ENCODE measurements at regions not wholly inside any gene's neighbourhood (a gene's known extent, or its start where the extent isn't known, plus 50 kb on each side); places are given as distances from the start of the nearest gene placed in this dataset.

DNA sequence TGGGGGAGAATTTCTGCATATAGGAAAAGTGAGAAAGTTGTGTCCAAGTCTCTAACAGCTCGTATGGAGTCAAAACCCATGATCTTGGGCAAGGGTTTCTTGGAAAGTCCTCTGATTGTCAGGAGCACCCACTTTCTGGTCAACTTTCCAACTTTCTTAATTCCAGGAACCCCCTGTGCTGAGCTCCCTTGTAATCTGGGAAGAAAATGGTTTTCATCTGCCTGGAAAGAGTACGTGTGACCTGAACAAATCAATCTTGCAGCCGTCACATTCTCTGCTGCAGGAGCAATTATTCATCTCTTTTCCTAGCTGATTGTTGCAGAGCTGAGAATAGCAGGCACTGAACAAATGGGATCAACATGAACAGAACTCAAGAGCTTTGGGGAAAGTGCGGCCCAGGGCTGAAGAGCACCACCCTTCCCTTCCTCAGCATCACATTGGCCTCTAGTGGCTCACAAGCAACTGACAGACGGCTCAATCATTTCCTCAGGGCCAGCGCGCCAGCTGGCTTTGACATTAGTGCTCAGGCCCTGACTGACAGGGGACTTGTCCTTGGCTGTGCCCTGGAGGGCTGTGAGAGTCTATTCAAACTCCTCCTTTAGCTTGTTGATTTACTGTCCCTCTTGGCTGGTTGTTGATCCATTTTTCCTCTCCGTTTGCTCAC lies 295.2 kb downstream of the HLX start:
- Histone ChIP-seq H3K4me2 (no peak overlapping the region), H2AFZ (ENCODE audit: low read depth) (no peak overlapping the region)
- no peak for DNase-seq

DNA sequence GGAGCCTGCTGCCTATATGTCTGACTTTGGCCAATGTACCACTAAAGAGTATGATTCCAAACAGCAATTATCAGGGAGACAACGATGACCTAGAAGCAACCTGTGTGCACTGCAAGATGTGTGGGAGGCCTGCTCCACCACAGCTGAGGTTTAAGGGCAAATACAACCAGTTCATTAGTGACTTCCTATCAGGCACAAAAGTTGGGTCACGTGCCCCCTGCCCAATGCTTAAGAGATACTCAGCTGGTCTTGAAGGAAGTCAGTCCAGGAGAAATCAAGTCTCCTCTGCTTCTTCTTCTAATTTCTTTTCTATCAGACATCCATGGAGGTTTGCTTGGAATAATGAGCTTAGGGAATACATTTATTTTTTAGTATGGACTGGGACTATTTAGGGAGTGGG lies 296.0 kb downstream of the HLX start:
- Histone ChIP-seq H3K9me2 (no peaks in the 10 kb centered on the region), H3K4me3 (ENCODE audit: low read depth in 2 of 2, low read length in 1 of 2) (no peak overlapping the region), H3K4me2 (no peak overlapping the region), H3F3A (replicated peaks; ENCODE audit: insufficient read depth) (no peaks in the 10 kb centered on the region), H3K9me3 (0 out of 2 replicates have a peak, but pooled peaks cover 5% of the 10 kb centered on the region), H2AFZ (ENCODE audit: low read depth) (no peak overlapping the region), H3K79me2 (ENCODE audit: insufficient read depth) (no peaks in the 10 kb centered on the region), H4K20me1 (ENCODE audit: insufficient read depth) (no peaks in the 10 kb centered on the region), H3K36me3 (replicated peaks in 1 of 2; ENCODE audit: control insufficient read depth in 1 of 2, insufficient read depth in 2 of 2, low read length in 1 of 2) (no peaks in the 10 kb centered on the region), H3K27me3 (ENCODE audit: insufficient read depth) (no peaks in the 10 kb centered on the region), H3K27ac (ENCODE audit: low read depth in 2 of 2, low read length in 1 of 2) (no peak overlapping the region), H3K4me1 (ENCODE audit: control insufficient read depth in 1 of 2, insufficient read depth in 2 of 2, low read depth in 1 of 2, low read length in 1 of 2) (peaks cover 0 to 3% of the 10 kb centered on the region in 2 experiments; a peak in 2 of 4 replicates), H3K9ac (no peak overlapping the region)
- WGBS (ENCODE audit: low lambda C conversion rate) = 76% methylated on average over 2 of the region's 2 CpGs
- TF ChIP-seq EZH2phosphoT487 (IDR thresholded peaks at IDR 0.05; ENCODE audit: borderline replicate concordance, low read depth) (no peak), SMC3 (IDR thresholded peaks at IDR 0.05; ENCODE audit: low read depth, low read length) (no peak), FOXM1 (IDR thresholded peaks at IDR 0.05; ENCODE audit: low read depth) (no peak), RAD21 (IDR thresholded peaks at IDR 0.05; ENCODE audit: low read length) (no peak), ELF1 (IDR thresholded peaks at IDR 0.05) (no peak), MXI1 (IDR thresholded peaks at IDR 0.05; ENCODE audit: low read depth, low read length) (no peak), JUND (IDR thresholded peaks at IDR 0.05) (no peak), NFIC (IDR thresholded peaks at IDR 0.05; ENCODE audit: borderline replicate concordance) (no peak), FOXJ3 (CRISPR knock-in tag; IDR thresholded peaks at IDR 0.05) (no peak), POLR2AphosphoS5 (IDR thresholded peaks at IDR 0.05; ENCODE audit: low read depth, low read length) (no peak)
- TF ChIP-seq, protein P1, sequence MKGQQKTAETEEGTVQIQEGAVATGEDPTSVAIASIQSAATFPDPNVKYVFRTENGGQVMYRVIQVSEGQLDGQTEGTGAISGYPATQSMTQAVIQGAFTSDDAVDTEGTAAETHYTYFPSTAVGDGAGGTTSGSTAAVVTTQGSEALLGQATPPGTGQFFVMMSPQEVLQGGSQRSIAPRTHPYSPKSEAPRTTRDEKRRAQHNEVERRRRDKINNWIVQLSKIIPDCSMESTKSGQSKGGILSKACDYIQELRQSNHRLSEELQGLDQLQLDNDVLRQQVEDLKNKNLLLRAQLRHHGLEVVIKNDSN (IDR thresholded peaks at IDR 0.05; ENCODE audit: borderline replicate concordance, low read depth) = no peak
- TF ChIP-seq, protein P2, sequence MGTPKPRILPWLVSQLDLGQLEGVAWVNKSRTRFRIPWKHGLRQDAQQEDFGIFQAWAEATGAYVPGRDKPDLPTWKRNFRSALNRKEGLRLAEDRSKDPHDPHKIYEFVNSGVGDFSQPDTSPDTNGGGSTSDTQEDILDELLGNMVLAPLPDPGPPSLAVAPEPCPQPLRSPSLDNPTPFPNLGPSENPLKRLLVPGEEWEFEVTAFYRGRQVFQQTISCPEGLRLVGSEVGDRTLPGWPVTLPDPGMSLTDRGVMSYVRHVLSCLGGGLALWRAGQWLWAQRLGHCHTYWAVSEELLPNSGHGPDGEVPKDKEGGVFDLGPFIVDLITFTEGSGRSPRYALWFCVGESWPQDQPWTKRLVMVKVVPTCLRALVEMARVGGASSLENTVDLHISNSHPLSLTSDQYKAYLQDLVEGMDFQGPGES (IDR thresholded peaks at IDR 0.05; ENCODE audit: low read depth, low read length) = no peak
- TF ChIP-seq, protein P3, sequence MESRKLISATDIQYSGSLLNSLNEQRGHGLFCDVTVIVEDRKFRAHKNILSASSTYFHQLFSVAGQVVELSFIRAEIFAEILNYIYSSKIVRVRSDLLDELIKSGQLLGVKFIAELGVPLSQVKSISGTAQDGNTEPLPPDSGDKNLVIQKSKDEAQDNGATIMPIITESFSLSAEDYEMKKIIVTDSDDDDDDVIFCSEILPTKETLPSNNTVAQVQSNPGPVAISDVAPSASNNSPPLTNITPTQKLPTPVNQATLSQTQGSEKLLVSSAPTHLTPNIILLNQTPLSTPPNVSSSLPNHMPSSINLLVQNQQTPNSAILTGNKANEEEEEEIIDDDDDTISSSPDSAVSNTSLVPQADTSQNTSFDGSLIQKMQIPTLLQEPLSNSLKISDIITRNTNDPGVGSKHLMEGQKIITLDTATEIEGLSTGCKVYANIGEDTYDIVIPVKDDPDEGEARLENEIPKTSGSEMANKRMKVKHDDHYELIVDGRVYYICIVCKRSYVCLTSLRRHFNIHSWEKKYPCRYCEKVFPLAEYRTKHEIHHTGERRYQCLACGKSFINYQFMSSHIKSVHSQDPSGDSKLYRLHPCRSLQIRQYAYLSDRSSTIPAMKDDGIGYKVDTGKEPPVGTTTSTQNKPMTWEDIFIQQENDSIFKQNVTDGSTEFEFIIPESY (IDR thresholded peaks at IDR 0.05; ENCODE audit: borderline replicate concordance, low read depth) = no peak
- POLR2A ChIA-PET = no interaction called here
- CTCF ChIA-PET = interaction anchor here (1.1 kb wide), 1 partner anchor 300 kb away, joined by 5 read pairs; no protein-coding TSS in a partner anchor
- DNase-seq = no peak

More for the DNA sequence above, 295.2 kb downstream of the HLX start:
- ChIA-PET CTCF (interaction anchor here (1.1 to 1.3 kb wide), 2 partner anchors 29 to 399 kb away, joined by 3 to 6 read pairs; no protein-coding TSS in a partner anchor), POLR2A (no interaction called here)
- Histone ChIP-seq H3K4me3 (ENCODE audit: low read depth in 2 of 2, low read length in 1 of 2) (no peak overlapping the region), H3K36me3 (replicated peaks in 1 of 2; ENCODE audit: control insufficient read depth in 1 of 2, insufficient read depth in 2 of 2, low read length in 1 of 2) (no peaks in the 10 kb centered on the region), H3K27ac (ENCODE audit: low read depth in 2 of 2, low read length in 1 of 2) (no peak overlapping the region), H3K4me1 (ENCODE audit: control insufficient read depth in 1 of 2, insufficient read depth in 2 of 2, low read depth in 1 of 2, low read length in 1 of 2) (peaks cover 0 to 6% of the 10 kb centered on the region in 2 experiments; a peak in 2 of 4 replicates), H4K20me1 (ENCODE audit: insufficient read depth) (no peaks in the 10 kb centered on the region), H3F3A (replicated peaks; ENCODE audit: insufficient read depth) (no peaks in the 10 kb centered on the region), H3K27me3 (ENCODE audit: insufficient read depth) (no peaks in the 10 kb centered on the region), H3K79me2 (ENCODE audit: insufficient read depth) (no peaks in the 10 kb centered on the region), H3K9me3 (0 out of 2 replicates have a peak, but pooled peaks cover 5% of the 10 kb centered on the region), H3K9me2 (no peaks in the 10 kb centered on the region), H3K9ac (no peak overlapping the region)
- TF ChIP-seq SMC3 (IDR thresholded peaks at IDR 0.05; ENCODE audit: low read depth, low read length) (no peak), TEAD4 (IDR thresholded peaks at IDR 0.05; ENCODE audit: borderline replicate concordance, insufficient read depth) (no peak), RXRA (IDR thresholded peaks at IDR 0.05; ENCODE audit: borderline replicate concordance, low read depth) (no peak), RFX5 (IDR thresholded peaks at IDR 0.05; ENCODE audit: low read length) (no peak), NRF1 (IDR thresholded peaks at IDR 0.05; ENCODE audit: low read depth, low read length) (no peak), EP300 (IDR thresholded peaks at IDR 0.05; ENCODE audit: borderline replicate concordance in 1 of 2, low read depth in 1 of 2, low read length in 1 of 2) (no peak), FOSL2 (IDR thresholded peaks at IDR 0.05; ENCODE audit: borderline replicate concordance, low read depth) (no peak), YY1 (IDR thresholded peaks at IDR 0.05; ENCODE audit: low read depth) (no peak), FOXJ3 (CRISPR knock-in tag; IDR thresholded peaks at IDR 0.05) (no peak), EZH2phosphoT487 (IDR thresholded peaks at IDR 0.05; ENCODE audit: borderline replicate concordance, low read depth) (no peak), RCOR1 (IDR thresholded peaks at IDR 0.05; ENCODE audit: low read length) (no peak), MXI1 (IDR thresholded peaks at IDR 0.05; ENCODE audit: low read depth, low read length) (no peak), POLR2AphosphoS5 (IDR thresholded peaks at IDR 0.05; ENCODE audit: low read depth, low read length) (no peak), ELF1 (IDR thresholded peaks at IDR 0.05) (no peak), GABPA (IDR thresholded peaks at IDR 0.05; ENCODE audit: low read depth) (no peak), TCF12 (IDR thresholded peaks at IDR 0.05) (no peak)
- TF ChIP-seq, protein P2 (IDR thresholded peaks at IDR 0.05; ENCODE audit: low read depth, low read length) = no peak
- TF ChIP-seq, protein P4, sequence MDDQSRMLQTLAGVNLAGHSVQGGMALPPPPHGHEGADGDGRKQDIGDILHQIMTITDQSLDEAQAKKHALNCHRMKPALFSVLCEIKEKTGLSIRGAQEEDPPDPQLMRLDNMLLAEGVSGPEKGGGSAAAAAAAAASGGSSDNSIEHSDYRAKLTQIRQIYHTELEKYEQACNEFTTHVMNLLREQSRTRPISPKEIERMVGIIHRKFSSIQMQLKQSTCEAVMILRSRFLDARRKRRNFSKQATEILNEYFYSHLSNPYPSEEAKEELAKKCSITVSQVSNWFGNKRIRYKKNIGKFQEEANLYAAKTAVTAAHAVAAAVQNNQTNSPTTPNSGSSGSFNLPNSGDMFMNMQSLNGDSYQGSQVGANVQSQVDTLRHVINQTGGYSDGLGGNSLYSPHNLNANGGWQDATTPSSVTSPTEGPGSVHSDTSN (IDR thresholded peaks at IDR 0.05) = no peak
- WGBS (ENCODE audit: low lambda C conversion rate) = 81% methylated on average over 5 of the region's 8 CpGs
